HEK293 (cell line): ENCODE measurements at regions not wholly inside any gene's neighbourhood (a gene's known extent, or its start where the extent isn't known, plus 50 kb on each side); places are given as distances from the start of the nearest gene placed in this dataset.

Source experiments
- YY1 ChIP-seq: fragments of 450-650 bp; formaldehyde crosslinking; IDR thresholded peaks from 2 replicates; pipeline ENCODE4 v1.5.1; 2018; ENCODE audit warnings: missing biosample characterization, missing genetic modification characterization
- ZBTB7A ChIP-seq: fragments of 450-650 bp; formaldehyde crosslinking; IDR thresholded peaks from 2 replicates; pipeline ENCODE4 v1.5.1; 2016; ENCODE audit warnings: low read depth, missing biosample characterization, missing genetic modification characterization
- ZNF426 ChIP-seq: fragments of 450-650 bp; formaldehyde crosslinking; IDR thresholded peaks from 2 replicates; pipeline ENCODE4 v1.5.1; 2017; ENCODE audit warnings: missing biosample characterization, missing genetic modification characterization, mild to moderate bottlenecking, inconsistent platforms, moderate library complexity

- TF ChIP-seq ZBTB7A (tag by site-specific recombination) (no peak), ZNF426 (no peak), YY1 (tag by site-specific recombination) (no peak)
Measured at GRCh38 chr1:188402986-188403385, 1574.2 kb downstream of the PLA2G4A start.
